H1 (cell line): ENCODE measurements at regions not wholly inside any gene's neighbourhood (a gene's known extent, or its start where the extent isn't known, plus 50 kb on each side); places are given as distances from the start of the nearest gene placed in this dataset.

Source experiments
- CTCF ChIA-PET: fragments of 300-600 bp; sonication (Branson Sonifier 250); formaldehyde crosslinking; loops from one replicate; lab custom pipeline; 2021; ENCODE audit not compliant: partially characterized antibody; lab: Charles Lee
- POLR2A ChIA-PET: fragments of 300-600 bp; sonication (Branson Sonifier 250); formaldehyde crosslinking; loops from one replicate; lab custom pipeline; 2021; ENCODE audit warnings: inconsistent platforms; ENCODE audit not compliant: partially characterized antibody; lab: Charles Lee
- DNase-seq, 2 experiments: peaks; one replicate each; pipeline versions ENCODE4 v3.0.0 to v3.0.0-alpha.2; 2010 to 2022; ENCODE audit warnings: low spot score in 2 of 2, low read depth in 1 of 2, mixed read lengths in 1 of 2
- FAIRE-seq: peaks from 2 replicates; lab custom pipeline; 2011; peaks lifted over from hg19 to GRCh38; lab: Jason Lieb, UNC
- H2AFZ ChIP-seq: 2 replicates; pipeline ENCODE4 v1.8.1; 2012; ENCODE audit warnings: low read length, inconsistent platforms
- H2AK5ac ChIP-seq: 2 replicates; pipeline ENCODE4 v1.6.1; 2013; ENCODE audit warnings: low read depth, low read length
- H2BK120ac ChIP-seq: replicated peaks from 2 replicates; pipeline ENCODE3; 2013; ENCODE audit warnings: low read depth, low read length, inconsistent platforms
- H2BK12ac ChIP-seq: 2 replicates; pipeline ENCODE4 v1.6.1; 2013; ENCODE audit warnings: low read depth, low read length
- H2BK15ac ChIP-seq: 2 replicates; pipeline ENCODE4 v1.6.1; 2013; ENCODE audit warnings: low read length
- H2BK20ac ChIP-seq: 2 replicates; pipeline ENCODE4 v1.6.1; 2013; ENCODE audit warnings: low read length
- H2BK5ac ChIP-seq: 2 replicates; pipeline ENCODE4 v1.6.1; 2013; ENCODE audit warnings: low read depth, low read length
- H3K14ac ChIP-seq: 2 replicates; pipeline ENCODE4 v1.6.1; 2013; ENCODE audit warnings: inconsistent platforms; ENCODE audit not compliant: insufficient read length
- H3K18ac ChIP-seq: 2 replicates; pipeline ENCODE4 v1.6.1; 2013; ENCODE audit warnings: low read length; ENCODE audit errors: extremely low read depth
- H3K23ac ChIP-seq: 2 replicates; pipeline ENCODE4 v1.6.1; 2013; ENCODE audit warnings: inconsistent platforms; ENCODE audit not compliant: insufficient read length
- H3K23me2 ChIP-seq: 2 replicates; pipeline ENCODE4 v1.6.1; 2013; ENCODE audit warnings: low read depth, low read length
- H3K27ac ChIP-seq: 2 replicates; pipeline ENCODE4 v1.6.1; 2011; ENCODE audit warnings: low read depth, low read length, inconsistent platforms
- H3K27me3 ChIP-seq, 4 experiments: replicated peaks in 1 of 4; 1 replicate in 1 of 4; 2 replicates in 3 of 4; pipeline versions ENCODE4 v1.6.1 to v1.8.1; 2011 to 2013; ENCODE audit warnings: low read length in 3 of 4, mild to moderate bottlenecking in 3 of 4, inconsistent platforms in 2 of 4, mixed read lengths in 2 of 4, moderate library complexity in 1 of 4; ENCODE audit not compliant: control insufficient read depth in 3 of 4, insufficient read depth in 3 of 4; ENCODE audit errors: extremely low read depth in 1 of 4
- H3K36me3 ChIP-seq, 4 experiments: 2 replicates each; pipeline versions ENCODE4 v1.6.1 to v1.8.1; 2011 to 2013; ENCODE audit warnings: mild to moderate bottlenecking in 4 of 4, low read length in 3 of 4, moderate library complexity in 2 of 4, control low read depth in 1 of 4, inconsistent platforms in 1 of 4; ENCODE audit not compliant: insufficient read depth in 4 of 4, control insufficient read depth in 2 of 4
- H3K4ac ChIP-seq: replicated peaks from 2 replicates; pipeline ENCODE3; 2013; ENCODE audit warnings: low read length, low read depth, mixed read lengths, inconsistent platforms; ENCODE audit not compliant: insufficient read length
- H3K4me1 ChIP-seq, 4 experiments: replicated peaks in 1 of 4; 1 replicate in 1 of 4; 2 replicates in 3 of 4; pipeline versions ENCODE4 v1.6.1 to v1.8.1; 2011 to 2013; ENCODE audit warnings: low read length in 3 of 4, inconsistent platforms in 2 of 4, mixed read lengths in 1 of 4; ENCODE audit not compliant: insufficient read depth in 4 of 4, control insufficient read depth in 3 of 4
- H3K4me2 ChIP-seq, 2 experiments: 2 replicates each; pipeline versions ENCODE4 v1.6.1 to v1.8.1; 2011 to 2013; ENCODE audit warnings: low read depth in 2 of 2, low read length in 2 of 2, control low read depth in 1 of 2, inconsistent platforms in 1 of 2, mild to moderate bottlenecking in 1 of 2; ENCODE audit not compliant: insufficient read depth in 1 of 2
- H3K4me3 ChIP-seq, 4 experiments: fragments of 200-600, 300-600 bp in 1 of 4; sonication (generic), shearing (Covaris generic), sonication (Bioruptor Twin) in 1 of 4; 2 replicates each; pipeline versions ENCODE4 v1.5.1 to v1.8.1; 2011 to 2016; ENCODE audit warnings: low read length in 4 of 4, low read depth in 3 of 4, control low read depth in 2 of 4, inconsistent platforms in 2 of 4, mild to moderate bottlenecking in 2 of 4, mixed read lengths in 1 of 4, moderate library complexity in 1 of 4; ENCODE audit not compliant: insufficient read depth in 2 of 4; ENCODE audit errors: extremely low read depth in 1 of 4
- H3K56ac ChIP-seq: replicated peaks from 2 replicates; pipeline ENCODE3; 2013; ENCODE audit warnings: low read depth, mild to moderate bottlenecking, mixed read lengths, low read length, inconsistent platforms; ENCODE audit not compliant: insufficient read length
- H3K79me1 ChIP-seq: 2 replicates; pipeline ENCODE4 v1.6.1; 2013; ENCODE audit warnings: low read depth, low read length, control low read depth
- H3K79me2 ChIP-seq, 2 experiments: 2 replicates each; pipeline versions ENCODE4 v1.6.1 to v1.8.1; 2012 to 2013; ENCODE audit warnings: low read length in 2 of 2, mild to moderate bottlenecking in 2 of 2, inconsistent platforms in 1 of 2; ENCODE audit not compliant: insufficient read depth in 2 of 2, control insufficient read depth in 1 of 2
- H3K9ac ChIP-seq, 4 experiments: replicated peaks in 1 of 4; 1 replicate in 1 of 4; 2 replicates in 3 of 4; pipeline versions ENCODE4 v1.6.1 to v1.8.1; 2011 to 2013; ENCODE audit warnings: low read depth in 3 of 4, low read length in 3 of 4, control low read depth in 2 of 4, mild to moderate bottlenecking in 2 of 4, moderate library complexity in 2 of 4, inconsistent platforms in 1 of 4; ENCODE audit errors: extremely low read depth in 1 of 4
- H3K9me3 ChIP-seq, 2 experiments: 2 replicates each; pipeline versions ENCODE4 v1.6.1 to v1.8.1; 2012 to 2013; ENCODE audit warnings: mild to moderate bottlenecking in 2 of 2, moderate library complexity in 2 of 2, control low read depth in 1 of 2, inconsistent platforms in 1 of 2, low read depth in 1 of 2, low read length in 1 of 2, mixed read lengths in 1 of 2; ENCODE audit not compliant: insufficient read depth in 2 of 2
- H4K20me1 ChIP-seq, 2 experiments: replicated peaks in 1 of 2; 2 replicates each; pipeline versions ENCODE3 to v1.8.1; 2011 to 2013; ENCODE audit warnings: inconsistent platforms in 2 of 2, low read length in 2 of 2, mild to moderate bottlenecking in 1 of 2; ENCODE audit not compliant: insufficient read depth in 2 of 2, control insufficient read depth in 1 of 2
- H4K5ac ChIP-seq: 2 replicates; pipeline ENCODE4 v1.6.1; 2013; ENCODE audit warnings: low read length, low read depth, mixed read lengths, inconsistent platforms; ENCODE audit not compliant: insufficient read length
- H4K8ac ChIP-seq: 2 replicates; pipeline ENCODE4 v1.8.0; 2013; ENCODE audit warnings: mild to moderate bottlenecking, moderate library complexity, low read length, inconsistent platforms; ENCODE audit not compliant: insufficient read depth; ENCODE audit errors: extremely low read depth
- H4K91ac ChIP-seq: replicated peaks from 2 replicates; pipeline ENCODE3; 2013; ENCODE audit warnings: low read length, mixed read lengths, inconsistent platforms; ENCODE audit not compliant: insufficient read length
- BACH1 ChIP-seq: IDR thresholded peaks from 2 replicates; pipeline ENCODE4 v1.6.1; 2012; ENCODE audit warnings: low read length, improper control_type of control experiment
- CTBP2 ChIP-seq: IDR thresholded peaks from 2 replicates; pipeline ENCODE4 v1.7.0; 2011; ENCODE audit warnings: borderline replicate concordance, mild to moderate bottlenecking, moderate library complexity, mixed read lengths, low read length; ENCODE audit not compliant: insufficient read depth, insufficient read length
- FOSL1 ChIP-seq: IDR thresholded peaks from 2 replicates; pipeline ENCODE4 v1.6.1; 2011; ENCODE audit warnings: mild to moderate bottlenecking, low read depth, low read length, moderate library complexity; ENCODE audit not compliant: insufficient read depth
- GABPA ChIP-seq: IDR thresholded peaks from 2 replicates; pipeline ENCODE4 v1.6.1; 2011; ENCODE audit warnings: mild to moderate bottlenecking, low read length, moderate library complexity, borderline replicate concordance; ENCODE audit not compliant: insufficient read depth
- HDAC6 ChIP-seq: IDR thresholded peaks from one replicate; pipeline ENCODE4 v1.7.1; 2012; ENCODE audit warnings: low read depth, mild to moderate bottlenecking, inconsistent platforms, low read length, moderate library complexity
- PHF8 ChIP-seq: fragments of 200-600 bp; sonication (generic); conservative IDR thresholded peaks from 2 replicates; pipeline ENCODE4 v1.7.1; 2012; ENCODE audit warnings: low read depth, mild to moderate bottlenecking, inconsistent platforms, low read length, moderate library complexity
- POLR2AphosphoS5 ChIP-seq: IDR thresholded peaks from 2 replicates; pipeline ENCODE4 v1.6.1; 2011; ENCODE audit warnings: low read depth, low read length
- SP4 ChIP-seq: IDR thresholded peaks from 2 replicates; pipeline ENCODE4 v1.6.1; 2012; ENCODE audit warnings: low read length, inconsistent platforms
- TAF7 ChIP-seq: optimal IDR thresholded peaks from 2 replicates; pipeline ENCODE3; 2011; ENCODE audit warnings: low read depth, mild to moderate bottlenecking, inconsistent platforms, low read length, moderate library complexity, borderline replicate concordance
- TBP ChIP-seq: IDR thresholded peaks from 2 replicates; pipeline ENCODE4 v1.6.1; 2011; ENCODE audit warnings: low read depth, low read length, improper control_type of control experiment
- WGBS, 2 experiments: shearing (Covaris generic) in 1 of 2; methylation state at CpG; one replicate each; pipeline versions ENCODE4 v1.1.6 to v1.1.7; 2013 to 2015; ENCODE audit warnings: low lambda C conversion rate in 2 of 2, mixed read lengths in 2 of 2, inconsistent platforms in 1 of 2, low coverage in 1 of 2, missing lambda C conversion rate in 1 of 2; ENCODE audit not compliant: insufficient replicate concordance in 2 of 2, insufficient coverage in 1 of 2, insufficient read length in 1 of 2; ENCODE audit errors: extremely low coverage in 1 of 2, missing lambda C conversion rate in 1 of 2; 5-methylcytosine and 5-hydroxymethylcytosine counted together

GRCh38 chr18:42444349-42444748 lies 489.3 kb downstream of the PIK3C3 start:
- Histone ChIP-seq H3K18ac (no peak overlapping the region), H4K8ac (no peak overlapping the region), H3K36me3 (no peaks in the 10 kb centered on the region), H2BK120ac (no peak overlapping the region), H3K9ac (no peak overlapping the region), H2BK5ac (no peak overlapping the region), H4K5ac (no peak overlapping the region), H3K4me2 (no peak overlapping the region), H2BK15ac (no peak overlapping the region), H3K4ac (no peak overlapping the region), H3K9me3 (peaks cover 14 to 29% of the 10 kb centered on the region in 2 experiments), H4K91ac (no peak overlapping the region), H4K20me1 (no peaks in the 10 kb centered on the region), H2BK12ac (no peak overlapping the region), H3K79me2 (no peaks in the 10 kb centered on the region), H3K14ac (no peak overlapping the region), H3K23ac (no peak overlapping the region), H3K56ac (no peak overlapping the region), H2AK5ac (no peak overlapping the region), H2BK20ac (no peak overlapping the region), H3K4me1 (no peaks in the 10 kb centered on the region), H3K27ac (no peak overlapping the region), H3K79me1 (no peaks in the 10 kb centered on the region), H3K23me2 (no peaks in the 10 kb centered on the region), H3K4me3 (no peak overlapping the region), H3K27me3 (no peaks in the 10 kb centered on the region), H2AFZ (no peak overlapping the region)
- no peak for TF ChIP-seq PHF8
- TF ChIP-seq POLR2AphosphoS5 = no peak
- no peak for TF ChIP-seq TAF7
- TF ChIP-seq TBP = no peak
- TF ChIP-seq BACH1 = no peak
- no peak for TF ChIP-seq CTBP2
- no peak for TF ChIP-seq GABPA
- TF ChIP-seq HDAC6 = no peak
- no peak for TF ChIP-seq FOSL1
- no peak for TF ChIP-seq SP4
- CTCF ChIA-PET = no interaction called here
- FAIRE-seq (no peak), DNase-seq (no peak)
- POLR2A ChIA-PET = no interaction called here
- 81% methylated on average over 1 of the region's 1 CpG; no CpG with 5 or more reads in 1 of the 2 experiments for WGBS, 2 experiments
